OCI-LY3 (cell line): ENCODE measurements at regions not wholly inside any gene's neighbourhood (a gene's known extent, or its start where the extent isn't known, plus 50 kb on each side); places are given as distances from the start of the nearest gene placed in this dataset.

Experiments used
- CTCF ChIP-seq: fragments of 200-600, 300-600 bp; sonication (generic); IDR thresholded peaks from 2 replicates; pipeline ENCODE4 v1.5.1; 2014; ENCODE audit warnings: antibody characterized with exemption, low read length, low read depth
- EZH2phosphoT487 ChIP-seq: fragments of 200-600 bp; shearing (Covaris generic); IDR thresholded peaks from 2 replicates; pipeline ENCODE4 v1.6.1; 2018; ENCODE audit warnings: antibody characterized with exemption, mixed run types, low read depth

- no peak for TF ChIP-seq CTCF
- TF ChIP-seq EZH2phosphoT487, result no peak
These were observed 259.3 kb downstream of the SRGAP2C start for GRCh38 chr1:121444096-121444495.
